GM12864 (cell line): ENCODE measurements at regions not wholly inside any gene's neighbourhood (a gene's known extent, or its start where the extent isn't known, plus 50 kb on each side); places are given as distances from the start of the nearest gene placed in this dataset.

Source experiments
- DNase-seq: peaks from one replicate; pipeline ENCODE4 v3.0.0-alpha.2; 2011; ENCODE audit warnings: low read depth
- H3K4me3 ChIP-seq: 2 replicates; pipeline ENCODE4 v1.5.1; 2011; ENCODE audit warnings: mild to moderate bottlenecking, low read depth, low read length, control low read depth
- TF ChIP-seq, protein P1 (sequence below): IDR thresholded peaks from 2 replicates; pipeline ENCODE4 v1.5.1; 2011; ENCODE audit warnings: low read depth, mild to moderate bottlenecking, moderate library complexity, low read length, control low read depth, inconsistent platforms; ENCODE audit errors: missing control alignments

DNA sequence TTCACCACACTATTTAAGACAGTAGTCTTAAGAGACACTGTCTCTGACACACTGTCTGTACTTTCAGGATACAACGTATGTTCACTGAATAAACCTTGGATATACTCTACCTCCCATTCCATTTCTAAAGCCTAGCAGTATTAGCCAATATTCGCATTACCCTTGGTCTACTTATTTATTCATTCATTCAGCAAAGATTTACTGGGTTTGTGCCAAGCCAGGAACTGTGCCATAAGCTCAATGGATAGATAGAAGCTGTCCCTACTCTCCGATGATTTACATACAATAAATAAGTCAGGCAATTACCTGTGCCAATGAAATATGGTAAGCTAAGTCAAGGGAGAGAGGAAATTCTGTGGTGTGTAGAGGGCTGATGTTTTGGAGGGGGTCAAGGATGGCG lies 195.2 kb upstream of the RAB4A start:
- no peak overlapping the region for H3K4me3 ChIP-seq
- no peak for DNase-seq
- TF ChIP-seq, protein P1, sequence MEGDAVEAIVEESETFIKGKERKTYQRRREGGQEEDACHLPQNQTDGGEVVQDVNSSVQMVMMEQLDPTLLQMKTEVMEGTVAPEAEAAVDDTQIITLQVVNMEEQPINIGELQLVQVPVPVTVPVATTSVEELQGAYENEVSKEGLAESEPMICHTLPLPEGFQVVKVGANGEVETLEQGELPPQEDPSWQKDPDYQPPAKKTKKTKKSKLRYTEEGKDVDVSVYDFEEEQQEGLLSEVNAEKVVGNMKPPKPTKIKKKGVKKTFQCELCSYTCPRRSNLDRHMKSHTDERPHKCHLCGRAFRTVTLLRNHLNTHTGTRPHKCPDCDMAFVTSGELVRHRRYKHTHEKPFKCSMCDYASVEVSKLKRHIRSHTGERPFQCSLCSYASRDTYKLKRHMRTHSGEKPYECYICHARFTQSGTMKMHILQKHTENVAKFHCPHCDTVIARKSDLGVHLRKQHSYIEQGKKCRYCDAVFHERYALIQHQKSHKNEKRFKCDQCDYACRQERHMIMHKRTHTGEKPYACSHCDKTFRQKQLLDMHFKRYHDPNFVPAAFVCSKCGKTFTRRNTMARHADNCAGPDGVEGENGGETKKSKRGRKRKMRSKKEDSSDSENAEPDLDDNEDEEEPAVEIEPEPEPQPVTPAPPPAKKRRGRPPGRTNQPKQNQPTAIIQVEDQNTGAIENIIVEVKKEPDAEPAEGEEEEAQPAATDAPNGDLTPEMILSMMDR: no peak

DNA sequence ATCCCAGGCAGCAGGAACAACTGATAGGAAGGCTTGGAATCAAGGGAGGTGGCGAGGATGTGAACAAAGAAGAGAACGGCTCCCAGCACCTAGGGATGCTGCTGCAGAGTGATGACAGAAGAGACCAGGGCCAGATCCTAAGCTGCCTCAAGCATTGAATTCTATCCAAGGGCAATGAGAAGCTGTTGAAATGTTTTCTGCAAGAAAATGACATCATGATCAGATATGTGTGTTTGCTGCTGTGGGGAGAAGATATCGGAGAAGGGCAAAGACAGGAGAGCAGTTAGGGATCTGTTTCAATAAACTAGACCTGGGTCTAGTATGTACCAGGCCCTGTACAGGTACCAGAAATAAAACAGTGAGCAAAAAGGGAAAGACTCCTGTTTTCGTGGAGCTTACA lies 194.7 kb upstream of the RAB4A start:
- H3K4me3 ChIP-seq: no peak overlapping the region
- no peak for DNase-seq
- TF ChIP-seq, protein P1: no peak

DNA sequence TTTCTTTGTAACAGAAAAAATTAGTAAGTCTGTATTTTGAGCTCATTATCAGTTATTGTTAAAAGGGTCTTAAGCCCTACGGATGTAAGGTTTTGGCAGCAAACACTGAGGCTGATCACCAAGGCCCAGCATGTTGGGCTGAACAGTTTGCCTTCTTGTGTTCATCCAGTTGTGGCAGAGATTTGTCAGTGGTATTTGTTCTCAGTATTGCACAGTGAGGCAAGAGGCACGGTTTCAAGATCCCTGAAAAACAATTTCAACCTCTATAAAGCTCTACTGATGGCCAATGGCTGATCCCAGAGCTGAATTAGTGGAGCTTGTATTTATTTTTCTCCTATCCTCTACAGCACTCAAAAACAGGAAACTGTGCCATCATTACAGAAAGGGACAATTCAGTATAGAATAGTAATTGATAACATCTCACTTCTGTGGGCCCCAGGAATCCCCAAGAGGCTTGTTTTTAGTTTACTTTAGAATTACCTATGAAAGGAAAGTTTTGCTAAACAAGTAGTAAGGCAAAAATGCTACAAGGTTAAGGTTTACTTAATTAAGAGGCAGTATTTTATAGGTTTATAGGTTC lies 191.8 kb upstream of the RAB4A start:
- TF ChIP-seq, protein P1: no peak
- DNase-seq: no peak

DNA sequence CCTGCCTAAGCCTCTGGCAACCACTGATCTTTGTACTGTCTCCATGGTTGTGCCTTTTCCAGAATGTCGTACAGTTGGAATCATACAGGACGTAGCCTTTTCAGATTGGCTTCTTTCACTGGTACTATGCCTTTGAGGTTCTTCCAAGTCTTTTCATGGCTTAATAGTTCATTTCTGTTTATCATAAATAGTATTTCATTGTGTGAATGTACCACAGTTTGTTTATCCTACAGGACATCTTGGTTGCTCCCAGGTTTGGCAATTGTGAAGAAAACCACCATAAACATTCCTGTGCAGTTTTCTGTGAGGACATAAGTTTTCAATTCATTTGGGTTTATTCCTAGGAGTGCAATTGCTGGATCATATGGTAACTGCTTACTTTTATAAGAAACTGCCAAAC lies 190.6 kb upstream of the RAB4A start:
- DNase-seq: no peak
- TF ChIP-seq, protein P1: no peak
- no peak overlapping the region for H3K4me3 ChIP-seq

More for the DNA sequence above, 191.8 kb upstream of the RAB4A start:
- no peak overlapping the region for H3K4me3 ChIP-seq

GRCh38 chr1:229085291-229085690 lies 185.6 kb upstream of the RAB4A start:
- DNase-seq: no peak
- TF ChIP-seq, protein P1: no peak
- no peak overlapping the region for H3K4me3 ChIP-seq

DNA sequence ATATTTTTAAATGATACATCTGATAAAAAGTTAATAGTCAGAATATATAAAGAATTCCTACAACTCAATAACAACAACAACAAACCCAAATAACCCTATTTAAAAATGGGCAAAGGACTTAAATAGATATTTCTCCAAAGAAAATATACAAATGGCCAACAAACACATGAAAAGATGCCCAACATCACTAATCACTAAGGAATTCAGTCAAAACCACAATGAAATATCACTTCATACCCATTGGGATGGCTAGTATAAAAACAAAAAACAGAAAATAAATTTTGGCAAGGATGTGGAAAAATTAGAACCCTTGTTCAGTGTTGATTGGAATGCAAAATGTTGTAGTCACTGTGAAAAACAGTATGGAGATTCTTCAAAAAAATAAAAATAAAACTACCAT lies 184.8 kb upstream of the RAB4A start:
- no peak overlapping the region for H3K4me3 ChIP-seq
- DNase-seq: no peak
- TF ChIP-seq, protein P1: no peak

GRCh38 chr1:229086686-229087085 lies 184.2 kb upstream of the RAB4A start:
- no peak overlapping the region for H3K4me3 ChIP-seq
- TF ChIP-seq, protein P1: no peak
- no peak for DNase-seq
